ENCODE measurements at regions not wholly inside any gene's neighbourhood (a gene's known extent, or its start where the extent isn't known, plus 50 kb on each side); places are given as distances from the start of the nearest gene placed in this dataset.

DNA sequence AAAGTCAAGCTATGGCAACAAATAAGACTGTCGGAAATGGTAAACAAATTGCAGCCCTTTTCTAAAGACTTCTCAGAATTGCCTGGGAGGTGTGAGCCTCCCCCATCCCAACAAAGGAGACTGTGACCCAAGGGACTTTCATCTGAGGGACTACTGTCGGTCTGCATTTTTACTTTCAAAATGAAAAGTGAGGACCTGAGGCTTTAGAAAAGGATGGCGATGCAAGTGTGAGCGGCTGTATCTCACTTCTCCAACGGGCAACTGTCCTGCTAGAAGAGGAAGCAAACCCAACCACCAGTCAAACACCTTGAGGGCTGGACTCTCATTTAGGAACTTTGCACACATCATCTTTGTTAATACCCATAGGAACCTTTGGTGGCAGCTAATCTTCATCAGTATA, 62.6 kb upstream of the CLNK start:
- Histone ChIP-seq H3K9me3 (replicated peaks; ENCODE audit: control insufficient read depth, insufficient read depth, low read depth, low read length) (no peaks in the 10 kb centered on the region), H3K9me1 (ENCODE audit: control insufficient read depth, insufficient read depth, low read length) (no peaks in the 10 kb centered on the region), H3K27ac (ENCODE audit: extremely low read depth, low read depth, low read length) (no peak overlapping the region), H3K4me1 (replicated peaks in 1 of 2; ENCODE audit: control insufficient read depth in 2 of 2, insufficient read depth in 2 of 2, low read length in 2 of 2) (no peaks in the 10 kb centered on the region), H4K20me1 (replicated peaks; ENCODE audit: control insufficient read depth, insufficient read depth, low read length) (no peaks in the 10 kb centered on the region), H3K4me3 (no peak overlapping the region), H3K79me2 (ENCODE audit: control insufficient read depth, insufficient read depth, low read length) (no peaks in the 10 kb centered on the region), H3K9ac (ENCODE audit: insufficient read depth in 1 of 2, low read depth in 2 of 2, low read length in 2 of 2) (no peak overlapping the region), H2AFZ (ENCODE audit: low read depth, low read length) (no peak overlapping the region), H3K36me3 (ENCODE audit: control insufficient read depth, insufficient read depth, low read length) (no peaks in the 10 kb centered on the region), H3K27me3 (ENCODE audit: control insufficient read depth in 2 of 2, insufficient read depth in 2 of 2, low read length in 2 of 2) (no peaks in the 10 kb centered on the region), H3K4me2 (ENCODE audit: insufficient read depth, low read length) (no peak overlapping the region)
- POLR2A ChIA-PET = no interaction called here
- WGBS (ENCODE audit: insufficient coverage, low coverage, missing lambda C conversion rate) = 1% methylated on average over 5 of the region's 5 CpGs
- FAIRE-seq = no peak
- DNase-seq (ENCODE audit: extremely low read depth in 1 of 4, low spot score in 3 of 4) = no peak
- intact Hi-C loops (cut with micrococcal nuclease) = no loop called here
- no peak for ATAC-seq
- no TSS peak for BruUV-seq (replicated peaks)
- TF ChIP-seq NR2F6 (CRISPR knock-in tag; IDR thresholded peaks at IDR 0.05) = no peak
- no peak for TF ChIP-seq MEIS2 (IDR thresholded peaks at IDR 0.05; ENCODE audit: partially characterized antibody)
- TF ChIP-seq HNRNPUL1 (IDR thresholded peaks at IDR 0.05; ENCODE audit: low read length) = no peak
- no peak for TF ChIP-seq SIRT6 (IDR thresholded peaks at IDR 0.05; ENCODE audit: low read depth, low read length)
- TF ChIP-seq RBM14 (IDR thresholded peaks at IDR 0.05; ENCODE audit: borderline replicate concordance, insufficient read depth, low read depth, low read length) = no peak
- TF ChIP-seq ZNF24 (IDR thresholded peaks at IDR 0.05) = no peak
- in situ Hi-C loops (cut with MboI) = no loop called here
- CTCF ChIA-PET (ENCODE audit: low intra/inter-chr PET ratio) = no interaction called here

DNA sequence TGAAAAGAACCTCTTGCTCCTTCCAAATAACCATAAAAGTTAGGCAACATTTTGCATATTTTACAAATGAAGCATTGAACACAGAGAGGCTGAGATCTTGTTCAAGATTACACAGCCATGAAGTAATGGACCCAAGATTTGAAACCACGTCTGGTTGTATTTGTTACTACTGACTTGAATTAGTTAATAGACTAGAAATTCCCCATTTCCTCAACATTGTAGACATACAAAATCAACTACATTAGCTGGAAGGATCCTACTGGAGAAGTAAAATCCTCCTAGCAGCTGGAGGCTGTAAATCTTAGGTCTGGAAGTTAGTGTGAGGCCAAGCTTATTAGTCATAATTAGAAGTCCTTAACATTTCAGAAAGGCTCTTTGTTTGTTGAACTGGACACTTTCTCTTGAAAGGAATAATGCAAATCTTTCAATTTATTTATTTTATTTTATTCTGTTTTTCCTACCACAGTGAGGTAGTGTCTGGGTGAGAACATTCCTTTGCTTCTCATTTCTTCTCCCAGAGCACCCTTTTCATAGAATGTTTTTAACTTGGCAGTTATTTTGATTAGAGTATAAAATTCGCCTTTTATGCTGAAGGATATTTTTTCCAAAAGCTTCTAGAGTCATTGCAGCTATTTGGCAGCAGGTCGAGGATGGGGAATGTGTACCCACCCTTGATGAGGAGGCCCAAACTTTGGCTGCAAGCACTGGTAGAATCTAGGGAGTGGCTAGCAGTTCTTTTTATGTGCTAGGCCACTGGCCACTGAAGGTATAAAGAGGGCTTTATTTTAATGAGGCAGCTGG, 62.0 kb upstream of the CLNK start:
- DNase-seq (ENCODE audit: extremely low read depth in 1 of 4, low spot score in 3 of 4) (no peak), FAIRE-seq (no peak), ATAC-seq (no peak)
- H3K4me2 ChIP-seq (ENCODE audit: insufficient read depth, low read length) = no peak overlapping the region
- no peaks in the 10 kb centered on the region for H4K20me1 ChIP-seq (replicated peaks; ENCODE audit: control insufficient read depth, insufficient read depth, low read length)
- no peaks in the 10 kb centered on the region for H3K36me3 ChIP-seq (ENCODE audit: control insufficient read depth, insufficient read depth, low read length)
- no peak overlapping the region for H3K4me3 ChIP-seq
- intact Hi-C loops (cut with micrococcal nuclease) (no loop called here), in situ Hi-C loops (cut with MboI) (no loop called here)
- H3K79me2 ChIP-seq (ENCODE audit: control insufficient read depth, insufficient read depth, low read length) = no peaks in the 10 kb centered on the region
- no peaks in the 10 kb centered on the region for H3K4me1 ChIP-seq (replicated peaks in 1 of 2; ENCODE audit: control insufficient read depth in 2 of 2, insufficient read depth in 2 of 2, low read length in 2 of 2)
- BruUV-seq (replicated peaks) = no TSS peak
- H3K9ac ChIP-seq (ENCODE audit: insufficient read depth in 1 of 2, low read depth in 2 of 2, low read length in 2 of 2) = no peak overlapping the region
- no peak overlapping the region for H3K27ac ChIP-seq (ENCODE audit: extremely low read depth, low read depth, low read length)
- no peaks in the 10 kb centered on the region for H3K27me3 ChIP-seq (ENCODE audit: control insufficient read depth in 2 of 2, insufficient read depth in 2 of 2, low read length in 2 of 2)
- TF ChIP-seq THRAP3 (IDR thresholded peaks at IDR 0.05; ENCODE audit: borderline replicate concordance) (no peak), ZNF699 (CRISPR knock-in tag; IDR thresholded peaks at IDR 0.05; ENCODE audit: insufficient replicate concordance) (no peak), YY1 (IDR thresholded peaks at IDR 0.05; ENCODE audit: borderline replicate concordance in 1 of 3, control insufficient read depth in 1 of 3, extremely low read depth in 1 of 3, insufficient read depth in 3 of 3, insufficient read length in 1 of 3, insufficient replicate concordance in 2 of 3, low read depth in 1 of 3, low read length in 2 of 3) (no peak), SRSF1 (IDR thresholded peaks at IDR 0.05; ENCODE audit: low read depth, low read length) (no peak)
- TF ChIP-seq, protein P1, sequence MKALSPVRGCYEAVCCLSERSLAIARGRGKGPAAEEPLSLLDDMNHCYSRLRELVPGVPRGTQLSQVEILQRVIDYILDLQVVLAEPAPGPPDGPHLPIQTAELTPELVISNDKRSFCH (CRISPR knock-in tag; IDR thresholded peaks at IDR 0.05) = no peak
- TF ChIP-seq, protein P1 (tag; IDR thresholded peaks at IDR 0.05) = no peak
- TF ChIP-seq, protein P2, sequence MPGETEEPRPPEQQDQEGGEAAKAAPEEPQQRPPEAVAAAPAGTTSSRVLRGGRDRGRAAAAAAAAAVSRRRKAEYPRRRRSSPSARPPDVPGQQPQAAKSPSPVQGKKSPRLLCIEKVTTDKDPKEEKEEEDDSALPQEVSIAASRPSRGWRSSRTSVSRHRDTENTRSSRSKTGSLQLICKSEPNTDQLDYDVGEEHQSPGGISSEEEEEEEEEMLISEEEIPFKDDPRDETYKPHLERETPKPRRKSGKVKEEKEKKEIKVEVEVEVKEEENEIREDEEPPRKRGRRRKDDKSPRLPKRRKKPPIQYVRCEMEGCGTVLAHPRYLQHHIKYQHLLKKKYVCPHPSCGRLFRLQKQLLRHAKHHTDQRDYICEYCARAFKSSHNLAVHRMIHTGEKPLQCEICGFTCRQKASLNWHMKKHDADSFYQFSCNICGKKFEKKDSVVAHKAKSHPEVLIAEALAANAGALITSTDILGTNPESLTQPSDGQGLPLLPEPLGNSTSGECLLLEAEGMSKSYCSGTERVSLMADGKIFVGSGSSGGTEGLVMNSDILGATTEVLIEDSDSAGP (CRISPR knock-in tag; IDR thresholded peaks at IDR 0.05) = no peak
- CTCF ChIA-PET (ENCODE audit: low intra/inter-chr PET ratio) = no interaction called here
- H3K9me3 ChIP-seq (replicated peaks; ENCODE audit: control insufficient read depth, insufficient read depth, low read depth, low read length) = no peaks in the 10 kb centered on the region
- H3K9me1 ChIP-seq (ENCODE audit: control insufficient read depth, insufficient read depth, low read length) = no peaks in the 10 kb centered on the region
- H2AFZ ChIP-seq (ENCODE audit: low read depth, low read length) = no peak overlapping the region
- POLR2A ChIA-PET = no interaction called here
- 0% methylated on average over 3 of the region's 3 CpGs for WGBS (ENCODE audit: insufficient coverage, low coverage, missing lambda C conversion rate)
